GM12865 (cell line): ENCODE measurements at regions not wholly inside any gene's neighbourhood (a gene's known extent, or its start where the extent isn't known, plus 50 kb on each side); places are given as distances from the start of the nearest gene placed in this dataset.

ENCODE experiments used
- DNase-seq: peaks from one replicate; pipeline ENCODE4 v3.0.0; 2010; ENCODE audit warnings: low read depth
- H3K4me3 ChIP-seq: 2 replicates; pipeline ENCODE4 v1.5.1; 2011; ENCODE audit warnings: mild to moderate bottlenecking, low read depth, low read length, control low read depth
- CTCF ChIP-seq: IDR thresholded peaks from 2 replicates; pipeline ENCODE4 v1.5.1; 2011; ENCODE audit warnings: low read length, control low read depth, low read depth, inconsistent platforms; ENCODE audit not compliant: insufficient read depth; ENCODE audit errors: missing control alignments

DNA sequence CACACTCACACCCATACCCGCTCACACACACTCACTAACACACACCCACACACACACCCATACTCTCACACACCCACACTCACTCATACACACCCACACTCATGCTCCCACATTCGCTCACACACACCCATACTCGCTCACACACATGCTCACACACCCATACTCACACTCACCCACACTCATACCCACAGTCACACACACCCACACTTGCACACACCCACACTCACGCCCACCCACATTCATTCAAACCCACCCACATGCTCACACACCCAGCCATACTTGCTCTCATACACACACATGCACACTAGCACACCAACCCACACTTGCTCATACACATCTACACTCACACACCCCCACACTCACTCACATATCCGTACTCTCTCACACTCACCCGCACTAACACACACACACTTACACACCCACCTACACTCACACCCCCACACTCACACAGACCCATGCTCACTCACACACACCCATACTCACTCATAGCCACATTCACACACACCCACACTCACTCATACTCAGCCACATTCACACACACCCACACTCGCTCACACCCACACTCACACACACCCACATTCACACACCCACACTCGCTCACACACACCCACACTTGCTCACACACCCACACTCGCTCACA is 322.4 kb upstream of the N4BP1 start:
- TF ChIP-seq CTCF = no peak
- no peak for DNase-seq
- no peak overlapping the region for H3K4me3 ChIP-seq

DNA sequence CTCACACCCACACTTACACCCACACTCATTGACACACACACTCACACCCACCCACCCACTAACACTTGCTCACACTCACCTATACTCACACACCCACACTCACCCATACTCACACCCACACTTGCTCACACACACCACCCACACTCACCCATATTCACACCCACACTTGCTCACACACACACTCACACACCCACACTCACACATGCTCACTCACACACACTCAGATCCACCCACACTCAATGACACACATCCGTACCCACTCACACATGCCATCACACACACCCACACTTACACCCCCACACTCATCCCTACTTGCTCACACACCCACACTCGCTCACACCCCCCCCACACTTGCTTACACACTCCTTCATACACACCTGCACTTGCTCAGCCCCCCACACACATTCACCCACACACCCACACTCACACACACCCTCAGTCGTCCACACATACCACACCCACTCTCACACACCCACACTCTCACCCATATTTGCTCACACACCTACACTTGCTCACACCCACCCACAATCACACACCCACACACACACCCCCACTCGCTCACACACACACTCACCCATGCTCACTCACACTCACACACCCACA is 321.1 kb upstream of the N4BP1 start:
- TF ChIP-seq CTCF = no peak

GRCh38 chr16:48919791-48920190 is 309.8 kb upstream of the N4BP1 start:
- TF ChIP-seq CTCF = no peak
- no peak for DNase-seq
- H3K4me3 ChIP-seq = no peak overlapping the region

More for the DNA sequence above, 321.1 kb upstream of the N4BP1 start:
- no peak for DNase-seq
- H3K4me3 ChIP-seq = no peak overlapping the region

GRCh38 chr16:48918520-48919258 is 308.7 kb upstream of the N4BP1 start:
- no peak overlapping the region for H3K4me3 ChIP-seq
- no peak for DNase-seq
- TF ChIP-seq CTCF = no peak

GRCh38 chr16:48916566-48916965 is 306.6 kb upstream of the N4BP1 start:
- TF ChIP-seq CTCF = no peak
- no peak for DNase-seq
- H3K4me3 ChIP-seq = no peak overlapping the region

DNA sequence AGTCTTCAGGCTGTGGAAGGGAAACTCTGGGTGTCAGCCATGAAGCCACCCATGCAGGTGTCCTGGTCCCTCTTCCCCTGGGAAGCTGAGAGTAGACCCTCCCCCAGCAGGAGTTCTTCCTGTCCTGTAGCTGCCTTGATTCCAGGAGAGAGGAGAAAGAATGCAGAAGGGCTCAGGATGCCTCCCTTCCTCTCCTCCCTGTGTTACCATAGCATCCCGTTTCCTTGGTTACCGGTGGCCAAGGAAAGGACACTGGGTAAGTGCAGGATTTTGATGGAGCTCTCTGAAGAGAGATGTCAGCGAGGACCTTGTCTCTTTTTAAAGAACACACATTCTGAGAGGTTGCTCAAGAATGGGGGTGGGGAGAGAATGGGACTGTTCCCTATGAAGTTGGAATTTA is 304.1 kb upstream of the N4BP1 start:
- no peak for TF ChIP-seq CTCF
- H3K4me3 ChIP-seq = no peak overlapping the region

More for the DNA sequence above, 304.1 kb upstream of the N4BP1 start:
- DNase-seq = no peak
